ENCODE measurements at regions not wholly inside any gene's neighbourhood (a gene's known extent, or its start where the extent isn't known, plus 50 kb on each side); places are given as distances from the start of the nearest gene placed in this dataset.
"Not testable (repeated sequence)": the region's sequence is repeated elsewhere in the genome, so short reads cannot be mapped to it uniquely, and the experiment has no call there.

DNA sequence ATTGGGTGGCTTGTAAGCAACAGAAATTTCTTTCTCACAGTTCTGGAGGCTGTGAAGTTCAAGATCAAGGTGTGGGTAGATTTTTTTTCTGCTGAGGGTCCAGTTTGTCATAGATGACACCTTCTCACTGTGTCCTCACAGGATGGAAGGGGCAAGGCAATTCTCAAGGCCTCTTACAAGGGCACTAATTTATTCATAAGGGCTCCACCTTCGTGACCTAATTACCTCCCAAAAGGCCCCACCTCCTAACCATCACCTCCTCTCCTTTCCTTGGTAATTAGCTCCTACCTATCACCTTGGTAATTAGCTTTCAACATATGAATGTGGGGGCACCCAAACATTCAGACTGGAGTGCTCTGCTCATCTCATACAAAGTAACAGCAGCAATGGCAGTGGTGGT, 92.3 kb upstream of the CD44 start:
- H3K27me3 ChIP-seq (ENCODE audit: control insufficient read depth, insufficient read depth, low read length): no peaks in the 10 kb centered on the region
- H3K27ac ChIP-seq (ENCODE audit: low read depth in 2 of 2, low read length in 2 of 2): no peak overlapping the region
- H3K4me1 ChIP-seq (ENCODE audit: control insufficient read depth in 2 of 3, insufficient read depth in 2 of 3, low read depth in 1 of 3, low read length in 3 of 3): no peaks in the 10 kb centered on the region
- no peaks in the 10 kb centered on the region for H3K9me3 ChIP-seq (ENCODE audit: control insufficient read depth in 2 of 3, insufficient read depth in 1 of 3, low read length in 3 of 3)
- DNase-seq (no peak), FAIRE-seq (no peak)
- no peaks in the 10 kb centered on the region for H3K36me3 ChIP-seq (ENCODE audit: control insufficient read depth in 2 of 3, insufficient read depth in 3 of 3, low read length in 3 of 3)
- no peak overlapping the region for H3K4me3 ChIP-seq (ENCODE audit: low read length in 3 of 3)
- intact Hi-C loops (cut with DNase I): no loop called here
- TF ChIP-seq, protein P1, sequence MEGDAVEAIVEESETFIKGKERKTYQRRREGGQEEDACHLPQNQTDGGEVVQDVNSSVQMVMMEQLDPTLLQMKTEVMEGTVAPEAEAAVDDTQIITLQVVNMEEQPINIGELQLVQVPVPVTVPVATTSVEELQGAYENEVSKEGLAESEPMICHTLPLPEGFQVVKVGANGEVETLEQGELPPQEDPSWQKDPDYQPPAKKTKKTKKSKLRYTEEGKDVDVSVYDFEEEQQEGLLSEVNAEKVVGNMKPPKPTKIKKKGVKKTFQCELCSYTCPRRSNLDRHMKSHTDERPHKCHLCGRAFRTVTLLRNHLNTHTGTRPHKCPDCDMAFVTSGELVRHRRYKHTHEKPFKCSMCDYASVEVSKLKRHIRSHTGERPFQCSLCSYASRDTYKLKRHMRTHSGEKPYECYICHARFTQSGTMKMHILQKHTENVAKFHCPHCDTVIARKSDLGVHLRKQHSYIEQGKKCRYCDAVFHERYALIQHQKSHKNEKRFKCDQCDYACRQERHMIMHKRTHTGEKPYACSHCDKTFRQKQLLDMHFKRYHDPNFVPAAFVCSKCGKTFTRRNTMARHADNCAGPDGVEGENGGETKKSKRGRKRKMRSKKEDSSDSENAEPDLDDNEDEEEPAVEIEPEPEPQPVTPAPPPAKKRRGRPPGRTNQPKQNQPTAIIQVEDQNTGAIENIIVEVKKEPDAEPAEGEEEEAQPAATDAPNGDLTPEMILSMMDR (IDR thresholded peaks at IDR 0.05; ENCODE audit: borderline replicate concordance, extremely low read depth, insufficient read depth): no peak
- no peak overlapping the region for H3K9ac ChIP-seq (ENCODE audit: low read length in 3 of 3)

DNA sequence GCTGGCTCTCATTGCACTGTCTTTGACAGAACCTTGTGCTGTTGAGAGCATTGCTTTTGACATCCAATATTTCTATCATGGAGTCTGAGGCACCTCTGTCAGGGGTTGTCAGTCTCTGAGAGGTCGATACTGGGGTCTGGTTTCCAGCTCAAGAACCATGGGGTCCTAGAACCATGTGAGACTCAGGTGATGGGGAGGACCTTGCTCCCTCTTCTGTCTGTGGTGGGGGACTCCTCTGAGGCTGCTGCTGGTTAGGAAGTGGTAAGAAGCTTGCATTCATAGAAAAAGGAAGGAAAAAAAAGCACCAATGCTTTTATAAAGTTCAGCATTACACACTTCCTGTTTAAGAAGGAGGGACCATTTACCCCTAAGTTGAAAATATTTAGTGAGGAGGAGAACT, 91.8 kb upstream of the CD44 start:
- Histone ChIP-seq H3K4me3 (ENCODE audit: low read length in 3 of 3) (no peak overlapping the region), H3K9ac (ENCODE audit: low read length in 3 of 3) (no peak overlapping the region), H3K36me3 (ENCODE audit: control insufficient read depth in 2 of 3, insufficient read depth in 3 of 3, low read length in 3 of 3) (no peaks in the 10 kb centered on the region), H3K27me3 (ENCODE audit: control insufficient read depth, insufficient read depth, low read length) (no peaks in the 10 kb centered on the region), H3K4me1 (ENCODE audit: control insufficient read depth in 2 of 3, insufficient read depth in 2 of 3, low read depth in 1 of 3, low read length in 3 of 3) (no peaks in the 10 kb centered on the region), H3K9me3 (ENCODE audit: control insufficient read depth in 2 of 3, insufficient read depth in 1 of 3, low read length in 3 of 3) (no peaks in the 10 kb centered on the region), H3K27ac (ENCODE audit: low read depth in 2 of 2, low read length in 2 of 2) (no peak overlapping the region)
- intact Hi-C loops (cut with DNase I): no loop called here
- FAIRE-seq: no peak
- no peak for DNase-seq
- TF ChIP-seq, protein P1 (IDR thresholded peaks at IDR 0.05; ENCODE audit: borderline replicate concordance, extremely low read depth, insufficient read depth): no peak

GRCh38 chr11:35047769-35048168, 91.2 kb upstream of the CD44 start:
- no peaks in the 10 kb centered on the region for H3K36me3 ChIP-seq (ENCODE audit: control insufficient read depth in 2 of 3, insufficient read depth in 3 of 3, low read length in 3 of 3)
- no peaks in the 10 kb centered on the region for H3K27me3 ChIP-seq (ENCODE audit: control insufficient read depth, insufficient read depth, low read length)
- H3K9me3 ChIP-seq (ENCODE audit: control insufficient read depth in 2 of 3, insufficient read depth in 1 of 3, low read length in 3 of 3): no peaks in the 10 kb centered on the region
- FAIRE-seq (no peak), DNase-seq (no peak)
- TF ChIP-seq, protein P1 (IDR thresholded peaks at IDR 0.05; ENCODE audit: borderline replicate concordance, extremely low read depth, insufficient read depth): no peak
- H3K27ac ChIP-seq (ENCODE audit: low read depth in 2 of 2, low read length in 2 of 2): no peak overlapping the region
- H3K9ac ChIP-seq (ENCODE audit: low read length in 3 of 3): no peak overlapping the region
- H3K4me3 ChIP-seq (ENCODE audit: low read length in 3 of 3): no peak overlapping the region
- H3K4me1 ChIP-seq (ENCODE audit: control insufficient read depth in 2 of 3, insufficient read depth in 2 of 3, low read depth in 1 of 3, low read length in 3 of 3): no peaks in the 10 kb centered on the region
- intact Hi-C loops (cut with DNase I): no loop called here

- DNase-seq; H3K9ac ChIP-seq (ENCODE audit: low read length in 3 of 3); FAIRE-seq; H3K4me3 ChIP-seq (ENCODE audit: low read length in 3 of 3); H3K27ac ChIP-seq (ENCODE audit: low read depth in 2 of 2, low read length in 2 of 2); H3K4me1 ChIP-seq (ENCODE audit: control insufficient read depth in 2 of 3, insufficient read depth in 2 of 3, low read depth in 1 of 3, low read length in 3 of 3); H3K27me3 ChIP-seq (ENCODE audit: control insufficient read depth, insufficient read depth, low read length); H3K9me3 ChIP-seq (ENCODE audit: control insufficient read depth in 2 of 3, insufficient read depth in 1 of 3, low read length in 3 of 3); intact Hi-C loops (cut with DNase I); H3K36me3 ChIP-seq (ENCODE audit: control insufficient read depth in 2 of 3, insufficient read depth in 3 of 3, low read length in 3 of 3): not testable (repeated sequence)
Measured at GRCh38 chr11:35048346-35048745, 90.6 kb upstream of the CD44 start.
